HepG2 (cell line): ENCODE measurements at regions not wholly inside any gene's neighbourhood (a gene's known extent, or its start where the extent isn't known, plus 50 kb on each side); places are given as distances from the start of the nearest gene placed in this dataset.

Experiments used
- ATAC-seq: fragments of 200-7000 bp; cut with Tn5 transposase; 3 replicates; pipeline ENCODE4 v1.9.1; 2020; ENCODE audit warnings: mild to moderate bottlenecking, moderate library complexity
- BruUV-seq: library from RNA; stranded (reverse); fragments of 400-500 nt; replicated peaks from 2 replicates; lab custom pipeline; 2021; lab: Mats Ljungman, UMichigan
- CTCF ChIA-PET: fragments of 300-600 bp; formaldehyde crosslinking; extraction: SDS; loops from one replicate; lab custom pipeline; 2021; ENCODE audit warnings: low total read pairs, inconsistent platforms, low intra/inter-chr PET ratio; lab: Yijun Ruan, JAX
- POLR2A ChIA-PET: fragments of 350-600 bp; sonication (Branson Sonifier 250); formaldehyde crosslinking; loops from one replicate; lab custom pipeline; 2020; ENCODE audit warnings: antibody characterized with exemption, inconsistent platforms; lab: Yijun Ruan, JAX
- DNase-seq: peaks from one replicate; pipeline ENCODE4 v3.0.0-alpha.2; 2015; ENCODE audit warnings: low spot score
- FAIRE-seq: peaks from 3 replicates; lab custom pipeline; 2011; peaks lifted over from hg19 to GRCh38; lab: Jason Lieb, UNC
- H2AFZ ChIP-seq: one replicate; pipeline ENCODE4 v1.6.1; 2011; ENCODE audit warnings: low read length, inconsistent platforms
- H3K27ac ChIP-seq: fragments of 300-600 bp; 3 replicates; pipeline ENCODE4 v1.8.0; 2011; ENCODE audit warnings: mixed run types, mild to moderate bottlenecking, mixed read lengths, low read length, inconsistent platforms; ENCODE audit not compliant: insufficient read depth; ENCODE audit errors: extremely low read length
- H3K27me3 ChIP-seq, 2 experiments: fragments of 200-600 bp in 1 of 2; 2 replicates in 1 of 2; 3 replicates in 1 of 2; pipeline versions ENCODE4 v1.6.0 to v1.8.0; 2011; ENCODE audit warnings: low read length in 2 of 2, mild to moderate bottlenecking in 2 of 2, moderate library complexity in 2 of 2, inconsistent platforms in 1 of 2; ENCODE audit not compliant: insufficient read depth in 2 of 2, control insufficient read depth in 1 of 2
- H3K36me3 ChIP-seq, 2 experiments: fragments of 200-600 bp in 1 of 2; replicated peaks in 1 of 2; 2 replicates in 1 of 2; 3 replicates in 1 of 2; pipeline versions ENCODE4 v1.5.1 to v1.8.0; 2011; ENCODE audit warnings: low read length in 2 of 2, inconsistent platforms in 1 of 2; ENCODE audit not compliant: insufficient read depth in 2 of 2, control insufficient read depth in 1 of 2
- H3K4me1 ChIP-seq: 2 replicates; pipeline ENCODE4 v1.5.1; 2012; ENCODE audit warnings: low read length, inconsistent platforms; ENCODE audit not compliant: insufficient read depth
- H3K4me2 ChIP-seq: 2 replicates; pipeline ENCODE4 v1.6.0; 2011; ENCODE audit warnings: low read depth, low read length, inconsistent platforms
- H3K4me3 ChIP-seq, 3 experiments: fragments of 200-600 bp in 1 of 3; sonication (generic), shearing (Covaris generic) in 1 of 3; replicated peaks in 1 of 3; 2 replicates each; pipeline ENCODE4 v1.5.1; 2011 to 2016; ENCODE audit warnings: low read length in 3 of 3, inconsistent platforms in 2 of 3, low read depth in 2 of 3, mild to moderate bottlenecking in 2 of 3, control low read depth in 1 of 3, mixed read lengths in 1 of 3; ENCODE audit not compliant: insufficient read depth in 1 of 3
- H3K79me2 ChIP-seq: one replicate; pipeline ENCODE4 v1.6.1; 2011; ENCODE audit warnings: low read length, inconsistent platforms; ENCODE audit not compliant: insufficient read depth
- H3K9ac ChIP-seq: 2 replicates; pipeline ENCODE4 v1.6.0; 2011; ENCODE audit warnings: mild to moderate bottlenecking, low read depth, low read length, inconsistent platforms; ENCODE audit not compliant: insufficient read depth
- H3K9me3 ChIP-seq: 2 replicates; pipeline ENCODE4 v1.5.1; 2012; ENCODE audit warnings: mild to moderate bottlenecking, low read length
- H4K20me1 ChIP-seq: 2 replicates; pipeline ENCODE4 v1.6.0; 2011; ENCODE audit warnings: inconsistent platforms, mild to moderate bottlenecking, low read length, moderate library complexity; ENCODE audit not compliant: insufficient read depth
- ARNTL ChIP-seq: sonication (generic); formaldehyde crosslinking; IDR thresholded peaks from 2 replicates; pipeline ENCODE4 v1.4.0; 2020; ENCODE audit warnings: mild to moderate bottlenecking, missing genetic modification reagents
- CREB1 ChIP-seq, 2 experiments: fragments of 450-650 bp in 1 of 2; IDR thresholded peaks; 2 replicates each; pipeline ENCODE4 v1.6.1; 2016 to 2017; ENCODE audit warnings: control low read depth in 1 of 2, mild to moderate bottlenecking in 1 of 2, missing compliant biosample characterization in 1 of 2, missing genetic modification characterization in 1 of 2
- FOXA3 ChIP-seq: IDR thresholded peaks from 2 replicates; pipeline ENCODE4 v1.6.1; 2016; ENCODE audit warnings: missing genetic modification reagents, missing compliant biosample characterization
- HNRNPH1 ChIP-seq: fragments of 200-400 bp; formaldehyde crosslinking; optimal IDR thresholded peaks from 2 replicates; pipeline ENCODE3; 2017; ENCODE audit warnings: mild to moderate bottlenecking, low read depth, low read length
- NFE2L2 ChIP-seq: fragments of 150-350 bp; IDR thresholded peaks from 2 replicates; pipeline ENCODE4 v1.6.1; 2014; ENCODE audit warnings: low read length
- TRAFD1 ChIP-seq: sonication (generic); formaldehyde crosslinking; IDR thresholded peaks from 2 replicates; pipeline ENCODE4 v1.5.1; 2020; ENCODE audit warnings: missing genetic modification reagents, mild to moderate bottlenecking, borderline replicate concordance
- USF2 ChIP-seq, 2 experiments: sonication (generic) in 1 of 2; formaldehyde crosslinking in 1 of 2; IDR thresholded peaks; 2 replicates each; pipeline versions ENCODE4 v1.5.1 to v1.6.1; 2011 to 2020; ENCODE audit warnings: borderline replicate concordance in 1 of 2, low read depth in 1 of 2, low read length in 1 of 2, mild to moderate bottlenecking in 1 of 2, missing genetic modification reagents in 1 of 2, moderate library complexity in 1 of 2
- ZNF232 ChIP-seq: sonication (generic); formaldehyde crosslinking; IDR thresholded peaks from 2 replicates; pipeline ENCODE4 v1.4.0; 2020; ENCODE audit warnings: missing genetic modification reagents, borderline replicate concordance
- WGBS: methylation state at CpG from one replicate; pipeline ENCODE4 v1.1.6; 2017; ENCODE audit warnings: low lambda C conversion rate; 5-methylcytosine and 5-hydroxymethylcytosine counted together
- in situ Hi-C: cut with HindIII; loops from 2 replicates; pipeline ENCODE4 v1.10.0; 2017; ENCODE audit warnings: low pct_unique_long_range_greater_than_20kb; ENCODE audit not compliant: extremely low pct_ligation_motif_present
- intact Hi-C: fragments of 100-400 bp; cut with micrococcal nuclease; formaldehyde crosslinking; loops from one replicate; pipeline ENCODE4 v1.10.0; 2022; ENCODE audit not compliant: unreplicated experiment
- TF ChIP-seq, protein P1 (sequence below): sonication (generic); formaldehyde crosslinking; IDR thresholded peaks from 2 replicates; pipeline ENCODE4 v1.8.1; 2023; ENCODE audit warnings: mild to moderate bottlenecking, missing genetic modification reagents, borderline replicate concordance
- TF ChIP-seq, protein P2 (sequence below): IDR thresholded peaks from 2 replicates; pipeline ENCODE4 v1.6.1; 2016; ENCODE audit warnings: mild to moderate bottlenecking

DNA sequence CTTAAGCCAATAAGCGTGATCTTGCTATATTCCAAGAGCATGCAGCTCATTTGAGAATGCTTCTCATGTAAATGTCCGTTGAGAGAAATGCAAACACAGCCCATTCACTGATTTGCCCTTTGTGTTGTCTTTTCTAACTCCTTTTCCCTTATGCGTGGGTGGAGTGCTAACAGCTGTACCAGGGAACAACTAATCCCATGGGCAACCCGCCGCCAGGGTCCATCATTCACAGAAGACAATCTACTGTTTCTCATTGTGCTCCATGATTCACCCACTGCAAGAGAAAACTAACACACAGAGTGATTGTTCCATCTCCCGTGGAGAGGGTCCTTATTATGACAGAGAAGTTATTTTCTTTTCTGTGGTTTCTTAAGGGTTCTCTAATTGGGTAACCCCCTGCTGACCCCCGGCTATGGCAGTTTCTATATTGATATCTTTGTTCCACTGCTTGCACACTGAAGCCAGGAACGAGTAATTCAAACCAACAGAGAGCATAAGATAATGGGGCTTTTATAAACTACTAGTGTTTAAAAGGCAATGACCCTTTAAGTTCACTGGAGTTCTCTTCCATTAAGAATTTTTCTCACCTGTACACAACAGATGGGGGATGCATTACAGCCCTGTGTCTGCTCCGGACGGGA lies 298.7 kb downstream of the BAMBI start:
- ChIA-PET POLR2A (no interaction called here), CTCF (no interaction called here)
- DNase-seq, result peak; percentile 10
- 11% methylated on average over 10 of the region's 10 CpGs for WGBS
- H3K4me2 ChIP-seq, result peak overlapping the region; percentile 16; the same call in 1 of the 2 replicates
- no peaks in the 10 kb centered on the region for H3K36me3 ChIP-seq
- H3K4me3 ChIP-seq, result no peak overlapping the region
- FAIRE-seq, result no peak
- in situ Hi-C loops (no loop called here), intact Hi-C loops (no loop called here)
- TF ChIP-seq ARNTL (no peak), CREB1 (IDR thresholded peaks at IDR 0.05) (no peak), CREB1 (CRISPR knock-in tag; IDR thresholded peaks at IDR 0.05) (no peak), USF2 (IDR thresholded peaks at IDR 0.05; ENCODE audit: low read depth, low read length) (no peak), USF2 (CRISPR knock-in tag; IDR thresholded peaks at IDR 0.05; ENCODE audit: borderline replicate concordance) (no peak), ZNF232 (CRISPR knock-in tag) (no peak), TRAFD1 (no peak), NFE2L2 (no peak), HNRNPH1 (no peak), FOXA3 (CRISPR knock-in tag) (no peak)
- TF ChIP-seq, protein P1, sequence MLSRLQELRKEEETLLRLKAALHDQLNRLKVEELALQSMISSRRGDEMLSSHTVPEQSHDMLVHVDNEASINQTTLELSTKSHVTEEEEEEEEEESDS (CRISPR knock-in tag), result no peak
- TF ChIP-seq, protein P2, sequence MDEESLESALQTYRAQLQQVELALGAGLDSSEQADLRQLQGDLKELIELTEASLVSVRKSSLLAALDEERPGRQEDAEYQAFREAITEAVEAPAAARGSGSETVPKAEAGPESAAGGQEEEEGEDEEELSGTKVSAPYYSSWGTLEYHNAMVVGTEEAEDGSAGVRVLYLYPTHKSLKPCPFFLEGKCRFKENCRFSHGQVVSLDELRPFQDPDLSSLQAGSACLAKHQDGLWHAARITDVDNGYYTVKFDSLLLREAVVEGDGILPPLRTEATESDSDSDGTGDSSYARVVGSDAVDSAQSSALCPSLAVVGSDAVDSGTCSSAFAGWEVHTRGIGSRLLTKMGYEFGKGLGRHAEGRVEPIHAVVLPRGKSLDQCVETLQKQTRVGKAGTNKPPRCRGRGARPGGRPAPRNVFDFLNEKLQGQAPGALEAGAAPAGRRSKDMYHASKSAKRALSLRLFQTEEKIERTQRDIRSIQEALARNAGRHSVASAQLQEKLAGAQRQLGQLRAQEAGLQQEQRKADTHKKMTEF, result no peak
- H3K79me2 ChIP-seq, result no peaks in the 10 kb centered on the region
- H2AFZ ChIP-seq, result no peak overlapping the region
- no peaks in the 10 kb centered on the region for H3K9me3 ChIP-seq
- H3K27ac ChIP-seq, result no peak overlapping the region
- no TSS peak for BruUV-seq
- peaks cover 15% of the 10 kb centered on the region for H3K4me1 ChIP-seq
- ATAC-seq, result no peak
- no peaks in the 10 kb centered on the region for H4K20me1 ChIP-seq
- no peaks in the 10 kb centered on the region for H3K27me3 ChIP-seq
- H3K9ac ChIP-seq, result no peak overlapping the region
